Breast epithelium (tissue), 4 donors: ENCODE measurements at regions not wholly inside any gene's neighbourhood (a gene's known extent, or its start where the extent isn't known, plus 50 kb on each side); places are given as distances from the start of the nearest gene placed in this dataset.
"Not testable (repeated sequence)": the region's sequence is repeated elsewhere in the genome, so short reads cannot be mapped to it uniquely, and the experiment has no call there.

Experiments used
- DNase-seq, 2 donors: peaks; one replicate each; pipeline ENCODE4 v3.0.0-alpha.2; 2019; ENCODE audit warnings: low spot score in 2 of 2
- H3K27ac ChIP-seq, 2 donors: fragments of 200-600 bp; sonication (generic) in 1 of 2; one replicate each; pipeline ENCODE4 v1.5.1; 2016 to 2019; ENCODE audit warnings: mild to moderate bottlenecking in 1 of 2
- H3K27me3 ChIP-seq, 2 donors: fragments of 200-600 bp; sonication (generic) in 1 of 2; one replicate each; pipeline versions ENCODE4 v1.5.1 to v1.6.0; 2017 to 2019; ENCODE audit warnings: control low read depth in 1 of 2, mild to moderate bottlenecking in 1 of 2
- H3K36me3 ChIP-seq: fragments of 200-600 bp; one replicate; pipeline ENCODE4 v1.5.1; 2019
- H3K4me1 ChIP-seq, 2 donors: fragments of 200-600 bp; sonication (generic); one replicate each; pipeline ENCODE4 v1.5.1; 2016 to 2019; ENCODE audit warnings: control low read depth in 1 of 2
- H3K4me3 ChIP-seq, 3 donors: fragments of 200-600 bp; sonication (generic); 1 replicate in 2 of 3; 2 replicates in 1 of 3; pipeline ENCODE4 v1.5.1; 2016 to 2019; ENCODE audit warnings: mild to moderate bottlenecking in 3 of 3, moderate library complexity in 2 of 3
- H3K9me3 ChIP-seq, 2 donors: fragments of 200-600 bp; sonication (generic) in 1 of 2; one replicate each; pipeline ENCODE4 v1.5.1; 2016 to 2019; ENCODE audit warnings: control low read depth in 1 of 2
- CTCF ChIP-seq, 3 donors: fragments of 450-650 bp; IDR thresholded peaks; one replicate each; pipeline ENCODE4 v1.5.1; 2016 to 2017; ENCODE audit warnings: antibody characterized with exemption in 3 of 3, mild to moderate bottlenecking in 3 of 3, moderate library complexity in 3 of 3
- POLR2A ChIP-seq: fragments of 450-650 bp; IDR thresholded peaks from one replicate; pipeline ENCODE4 v1.6.1; 2016; ENCODE audit warnings: antibody characterized with exemption, mild to moderate bottlenecking, moderate library complexity
- POLR2AphosphoS5 ChIP-seq, 3 donors: sonication (generic); formaldehyde crosslinking; IDR thresholded peaks; one replicate each; pipeline ENCODE4 v1.6.1; 2017; ENCODE audit warnings: antibody characterized with exemption in 3 of 3
- intact Hi-C: fragments of 100-400 bp; cut with DNase I; formaldehyde crosslinking; loops from one replicate; pipeline ENCODE4 v1.15.1; 2023; ENCODE audit warnings: low total_unique reads

GRCh38 chr14:106690333-106690891 lies 1164.0 kb downstream of the TMEM121 start:
- Histone ChIP-seq H3K4me1 (no peaks in the 10 kb centered on the region), H3K9me3 (no peaks in the 10 kb centered on the region), H3K36me3 (no peaks in the 10 kb centered on the region), H3K27ac (no peak overlapping the region), H3K4me3 (no peak overlapping the region), H3K27me3 (peaks cover 0 to 9% of the 10 kb centered on the region in 2 donors)
- no peak for TF ChIP-seq CTCF (IDR thresholded peaks at IDR 0.05)
- no peak for TF ChIP-seq POLR2A
- no peak for TF ChIP-seq POLR2AphosphoS5 (IDR thresholded peaks at IDR 0.05)
- intact Hi-C loops, result no loop called here
- no peak for DNase-seq

- TF ChIP-seq POLR2AphosphoS5 (IDR thresholded peaks at IDR 0.05) (no peak), POLR2A (no peak), CTCF (IDR thresholded peaks at IDR 0.05) (no peak)
- no peak overlapping the region for H3K27ac ChIP-seq
- DNase-seq, result no peak
- no peaks in the 10 kb centered on the region for H3K36me3 ChIP-seq
- H3K27me3 ChIP-seq, result peaks cover 0 to 2% of the 10 kb centered on the region in 2 donors
- intact Hi-C loops, result no loop called here
- no peak overlapping the region for H3K4me3 ChIP-seq
- no peaks in the 10 kb centered on the region for H3K4me1 ChIP-seq
- H3K9me3 ChIP-seq, result no peaks in the 10 kb centered on the region
These were observed 1165.4 kb downstream of the TMEM121 start for GRCh38 chr14:106691601-106692291.

GRCh38 chr14:106694638-106695393 lies 1168.4 kb downstream of the TMEM121 start:
- H3K4me3 ChIP-seq, result no peak overlapping the region
- intact Hi-C loops, result no loop called here
- no peak for TF ChIP-seq CTCF (IDR thresholded peaks at IDR 0.05)
- DNase-seq, result no peak
- H3K36me3 ChIP-seq, result no peaks in the 10 kb centered on the region
- no peaks in the 10 kb centered on the region for H3K4me1 ChIP-seq
- no peaks in the 10 kb centered on the region for H3K9me3 ChIP-seq
- no peak overlapping the region for H3K27ac ChIP-seq
- no peaks in the 10 kb centered on the region for H3K27me3 ChIP-seq

GRCh38 chr14:106698620-106699267 lies 1172.4 kb downstream of the TMEM121 start:
- DNase-seq, H3K36me3 ChIP-seq, H3K27ac ChIP-seq, H3K9me3 ChIP-seq, intact Hi-C loops, H3K27me3 ChIP-seq, H3K4me3 ChIP-seq, H3K4me1 ChIP-seq: not testable (repeated sequence)

- H3K27ac ChIP-seq, H3K27me3 ChIP-seq, H3K4me3 ChIP-seq, H3K4me1 ChIP-seq, intact Hi-C loops, H3K36me3 ChIP-seq, H3K9me3 ChIP-seq, DNase-seq: not testable (repeated sequence)
These were observed 1177.3 kb downstream of the TMEM121 start for GRCh38 chr14:106703651-106704050.

GRCh38 chr14:106706488-106706887 lies 1180.1 kb downstream of the TMEM121 start:
- H3K36me3 ChIP-seq, DNase-seq, H3K4me1 ChIP-seq, H3K27me3 ChIP-seq, H3K27ac ChIP-seq, intact Hi-C loops, H3K9me3 ChIP-seq, H3K4me3 ChIP-seq: not testable (repeated sequence)

GRCh38 chr14:106710187-106710586 lies 1183.8 kb downstream of the TMEM121 start:
- H3K36me3 ChIP-seq, H3K4me3 ChIP-seq, H3K27me3 ChIP-seq, H3K4me1 ChIP-seq, DNase-seq, intact Hi-C loops, H3K9me3 ChIP-seq, H3K27ac ChIP-seq: not testable (repeated sequence)

- intact Hi-C loops, H3K4me3 ChIP-seq, H3K9me3 ChIP-seq, DNase-seq, H3K27me3 ChIP-seq, H3K27ac ChIP-seq, H3K36me3 ChIP-seq, H3K4me1 ChIP-seq: not testable (repeated sequence)
These were observed 1186.1 kb downstream of the TMEM121 start for GRCh38 chr14:106712513-106712912.

- H3K27ac ChIP-seq, H3K9me3 ChIP-seq, H3K27me3 ChIP-seq, H3K4me1 ChIP-seq, H3K36me3 ChIP-seq, DNase-seq, H3K4me3 ChIP-seq, intact Hi-C loops: not testable (repeated sequence)
These were observed 1188.4 kb downstream of the TMEM121 start for GRCh38 chr14:106714446-106715428.
